ENCODE measurements at regions not wholly inside any gene's neighbourhood (a gene's known extent, or its start where the extent isn't known, plus 50 kb on each side); places are given as distances from the start of the nearest gene placed in this dataset.

DNA sequence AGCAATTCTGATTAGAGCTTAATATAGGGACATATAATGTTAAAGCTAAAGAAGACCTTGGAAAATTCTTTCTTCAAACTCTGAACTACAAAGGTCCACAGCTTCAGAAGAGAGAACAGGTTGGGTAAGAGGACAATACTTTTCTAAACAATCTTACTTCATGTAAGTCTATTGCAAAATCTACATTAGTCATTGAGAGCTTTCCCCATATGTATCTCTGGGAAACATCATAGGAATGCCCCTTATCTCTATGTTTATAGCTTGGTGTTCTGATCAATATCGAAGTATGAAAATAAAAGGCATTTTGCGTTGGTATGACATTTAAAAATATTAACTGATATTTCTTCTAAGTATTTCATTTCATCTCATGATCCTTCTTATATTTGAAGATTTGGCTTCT, 962.6 kb downstream of the AACS start:
- TF ChIP-seq, protein P1, sequence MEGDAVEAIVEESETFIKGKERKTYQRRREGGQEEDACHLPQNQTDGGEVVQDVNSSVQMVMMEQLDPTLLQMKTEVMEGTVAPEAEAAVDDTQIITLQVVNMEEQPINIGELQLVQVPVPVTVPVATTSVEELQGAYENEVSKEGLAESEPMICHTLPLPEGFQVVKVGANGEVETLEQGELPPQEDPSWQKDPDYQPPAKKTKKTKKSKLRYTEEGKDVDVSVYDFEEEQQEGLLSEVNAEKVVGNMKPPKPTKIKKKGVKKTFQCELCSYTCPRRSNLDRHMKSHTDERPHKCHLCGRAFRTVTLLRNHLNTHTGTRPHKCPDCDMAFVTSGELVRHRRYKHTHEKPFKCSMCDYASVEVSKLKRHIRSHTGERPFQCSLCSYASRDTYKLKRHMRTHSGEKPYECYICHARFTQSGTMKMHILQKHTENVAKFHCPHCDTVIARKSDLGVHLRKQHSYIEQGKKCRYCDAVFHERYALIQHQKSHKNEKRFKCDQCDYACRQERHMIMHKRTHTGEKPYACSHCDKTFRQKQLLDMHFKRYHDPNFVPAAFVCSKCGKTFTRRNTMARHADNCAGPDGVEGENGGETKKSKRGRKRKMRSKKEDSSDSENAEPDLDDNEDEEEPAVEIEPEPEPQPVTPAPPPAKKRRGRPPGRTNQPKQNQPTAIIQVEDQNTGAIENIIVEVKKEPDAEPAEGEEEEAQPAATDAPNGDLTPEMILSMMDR (IDR thresholded peaks at IDR 0.05): no peak
- TF ChIP-seq EZH2 (IDR thresholded peaks at IDR 0.05) (no peak), EZH2phosphoT487 (IDR thresholded peaks at IDR 0.05) (no peak)
